Mucosa of descending colon (tissue), 3 donors: ENCODE measurements at regions not wholly inside any gene's neighbourhood (a gene's known extent, or its start where the extent isn't known, plus 50 kb on each side); places are given as distances from the start of the nearest gene placed in this dataset.
A peak's percentile ranks its signal among the peaks of the same experiment; 100 is the strongest.

ENCODE experiments used
- ATAC-seq: fragments of 200-7000 bp; cut with Tn5 transposase; one replicate; pipeline ENCODE4 v1.9.1; 2020; ENCODE audit warnings: mild to moderate bottlenecking, moderate library complexity
- DNase-seq, 3 donors: peaks; one replicate each; pipeline ENCODE4 v3.0.0-alpha.2; 2020
- H3K36me3 ChIP-seq: fragments of 200-600 bp; one replicate; pipeline ENCODE4 v1.8.0; 2021; ENCODE audit warnings: low read depth, mild to moderate bottlenecking
- H3K4me1 ChIP-seq: fragments of 200-600 bp; one replicate; pipeline ENCODE4 v1.8.0; 2021; ENCODE audit warnings: low read depth, mild to moderate bottlenecking
- H3K4me3 ChIP-seq: fragments of 200-600 bp; one replicate; pipeline ENCODE4 v1.8.0; 2021; ENCODE audit warnings: mild to moderate bottlenecking
- H3K9me3 ChIP-seq: fragments of 200-600 bp; one replicate; pipeline ENCODE4 v1.8.0; 2021; ENCODE audit warnings: mild to moderate bottlenecking
- CTCF ChIP-seq: fragments of 200-600 bp; IDR thresholded peaks from one replicate; pipeline ENCODE4 v1.8.0; 2022; ENCODE audit warnings: antibody characterized with exemption, mild to moderate bottlenecking
- intact Hi-C, 2 donors: fragments of 100-400 bp; cut with DNase I in 1 of 2; cut with micrococcal nuclease in 1 of 2; formaldehyde crosslinking; loops; one replicate each; pipeline versions ENCODE4 v1.11.0 to v1.11.1; 2022; cut with DNase I, micrococcal nuclease
- donor health status: DM: no; HTN: no; CAD: no; lungs with moderate emphysema.
- donor health status: DM: no; HTN: no; CAD: no.
- donor health status: DM: no; HTN: yes; CAD: no.

GRCh38 chr19:30148039-30148790 is 206.2 kb downstream of the URI1 start:
- ATAC-seq: no peak
- no peaks in the 10 kb centered on the region for H3K36me3 ChIP-seq
- no peak overlapping the region for H3K4me3 ChIP-seq
- H3K9me3 ChIP-seq: no peaks in the 10 kb centered on the region
- no peak for TF ChIP-seq CTCF
- DNase-seq: peak in 1 of 3 donors; percentile 11
- intact Hi-C loops: no loop called here
- peaks cover 7% of the 10 kb centered on the region for H3K4me1 ChIP-seq

- Histone ChIP-seq H3K9me3 (no peaks in the 10 kb centered on the region), H3K4me1 (peaks cover 7% of the 10 kb centered on the region), H3K4me3 (no peak overlapping the region), H3K36me3 (no peaks in the 10 kb centered on the region)
- no peak for DNase-seq
- intact Hi-C loops: no loop called here
- no peak for TF ChIP-seq CTCF
- no peak for ATAC-seq
These were observed 206.8 kb downstream of the URI1 start for GRCh38 chr19:30148803-30149202.

- no peak for DNase-seq
- ATAC-seq: no peak
- intact Hi-C loops: no loop called here
- Histone ChIP-seq H3K9me3 (no peaks in the 10 kb centered on the region), H3K4me1 (peaks cover 6% of the 10 kb centered on the region), H3K36me3 (no peaks in the 10 kb centered on the region), H3K4me3 (no peak overlapping the region)
- no peak for TF ChIP-seq CTCF
These were observed 207.3 kb downstream of the URI1 start for GRCh38 chr19:30149300-30149699.

GRCh38 chr19:30150626-30151025 is 208.6 kb downstream of the URI1 start:
- no peaks in the 10 kb centered on the region for H3K9me3 ChIP-seq
- intact Hi-C loops: no loop called here

GRCh38 chr19:30151081-30151480 is 209.0 kb downstream of the URI1 start:
- intact Hi-C loops: no loop called here
- DNase-seq (no peak), ATAC-seq (no peak)
- Histone ChIP-seq H3K36me3 (no peaks in the 10 kb centered on the region), H3K4me3 (no peak overlapping the region), H3K9me3 (no peaks in the 10 kb centered on the region), H3K4me1 (peaks cover 2% of the 10 kb centered on the region)
- TF ChIP-seq CTCF: no peak

More at GRCh38 chr19:30150626-30151025, 208.6 kb downstream of the URI1 start:
- peaks cover 2% of the 10 kb centered on the region for H3K4me1 ChIP-seq
- no peak overlapping the region for H3K4me3 ChIP-seq
- H3K36me3 ChIP-seq: no peaks in the 10 kb centered on the region
- no peak for TF ChIP-seq CTCF
- no peak for DNase-seq
- ATAC-seq: no peak
